HEK293 (cell line): ENCODE measurements at regions not wholly inside any gene's neighbourhood (a gene's known extent, or its start where the extent isn't known, plus 50 kb on each side); places are given as distances from the start of the nearest gene placed in this dataset.

Experiments used
- CTCF ChIA-PET: fragments of 350-600 bp; formaldehyde crosslinking; extraction: SDS; loops from one replicate; lab custom pipeline; 2021; ENCODE audit warnings: antibody characterized with exemption; lab: Yijun Ruan, JAX
- POLR2A ChIA-PET: fragments of 300-600 bp; formaldehyde crosslinking; extraction: SDS; loops from one replicate; lab custom pipeline; 2020; ENCODE audit warnings: antibody characterized with exemption, inconsistent platforms; lab: Yijun Ruan, JAX
- H3K27ac ChIP-seq: fragments of 200-500 bp; sonication (Bioruptor generic); 2 replicates; pipeline ENCODE4 v1.5.1; 2014; ENCODE audit warnings: low read depth, low read length, control low read depth, inconsistent platforms; ENCODE audit errors: extremely low read depth
- H3K36me3 ChIP-seq, 2 experiments: fragments of 200-500 bp in 1 of 2; sonication (Bioruptor generic) in 1 of 2; 1 replicate in 1 of 2; 2 replicates in 1 of 2; pipeline ENCODE4 v1.5.1; 2014 to 2017; ENCODE audit warnings: inconsistent platforms in 2 of 2, low read length in 2 of 2; ENCODE audit not compliant: control insufficient read depth in 2 of 2, insufficient read depth in 1 of 2
- H3K4me1 ChIP-seq: fragments of 200-500 bp; sonication (Bioruptor generic); 2 replicates; pipeline ENCODE4 v1.5.1; 2014; ENCODE audit warnings: mild to moderate bottlenecking, low read length, inconsistent platforms; ENCODE audit not compliant: control insufficient read depth, insufficient read depth
- H3K4me3 ChIP-seq: 2 replicates; pipeline ENCODE4 v1.5.1; 2011; ENCODE audit warnings: low read depth, mild to moderate bottlenecking, control low read depth, low read length, moderate library complexity
- H3K9me3 ChIP-seq: fragments of 200-500 bp; sonication (Bioruptor generic); 2 replicates; pipeline ENCODE4 v1.5.1; 2014; ENCODE audit warnings: low read depth, low read length, inconsistent platforms; ENCODE audit not compliant: control insufficient read depth, insufficient read depth
- GFI1B ChIP-seq: fragments of 450-650 bp; formaldehyde crosslinking; IDR thresholded peaks from 2 replicates; pipeline ENCODE4 v1.5.1; 2016; ENCODE audit warnings: missing biosample characterization, missing genetic modification characterization
- KLF16 ChIP-seq: fragments of 450-650 bp; formaldehyde crosslinking; IDR thresholded peaks from 2 replicates; pipeline ENCODE4 v1.5.1; 2017; ENCODE audit warnings: missing biosample characterization, missing genetic modification characterization
- ZEB2 ChIP-seq: fragments of 450-650 bp; formaldehyde crosslinking; IDR thresholded peaks from 2 replicates; pipeline ENCODE4 v1.5.1; 2016; ENCODE audit warnings: missing biosample characterization, missing genetic modification characterization
- ZFHX2 ChIP-seq: fragments of 450-650 bp; formaldehyde crosslinking; conservative IDR thresholded peaks from 2 replicates; pipeline ENCODE4 v1.5.1; 2016; ENCODE audit warnings: missing biosample characterization, missing genetic modification characterization
- ZFP3 ChIP-seq: fragments of 450-650 bp; formaldehyde crosslinking; IDR thresholded peaks from 2 replicates; pipeline ENCODE4 v1.5.1; 2016; ENCODE audit warnings: low read depth, missing biosample characterization, missing genetic modification characterization
- ZNF121 ChIP-seq: fragments of 450-650 bp; formaldehyde crosslinking; IDR thresholded peaks from 2 replicates; pipeline ENCODE4 v1.5.1; 2016; ENCODE audit warnings: missing biosample characterization, missing genetic modification characterization
- ZNF146 ChIP-seq: fragments of 450-650 bp; formaldehyde crosslinking; IDR thresholded peaks from 2 replicates; pipeline ENCODE4 v1.5.1; 2016; ENCODE audit warnings: missing biosample characterization, missing genetic modification characterization
- ZNF19 ChIP-seq: fragments of 450-650 bp; formaldehyde crosslinking; IDR thresholded peaks from 2 replicates; pipeline ENCODE4; 2016; ENCODE audit warnings: missing biosample characterization, missing genetic modification characterization, low read depth
- ZNF211 ChIP-seq: fragments of 450-650 bp; formaldehyde crosslinking; IDR thresholded peaks from 2 replicates; pipeline ENCODE4 v1.5.1; 2016; ENCODE audit warnings: low read depth, missing biosample characterization, missing genetic modification characterization
- ZNF239 ChIP-seq: fragments of 450-650 bp; formaldehyde crosslinking; IDR thresholded peaks from 2 replicates; pipeline ENCODE4 v1.5.1; 2016; ENCODE audit warnings: missing biosample characterization, missing genetic modification characterization
- ZNF366 ChIP-seq: fragments of 450-650 bp; formaldehyde crosslinking; conservative IDR thresholded peaks from 2 replicates; pipeline ENCODE4 v1.5.1; 2016; ENCODE audit warnings: missing biosample characterization, missing genetic modification characterization
- ZNF501 ChIP-seq: fragments of 450-650 bp; formaldehyde crosslinking; IDR thresholded peaks from 2 replicates; pipeline ENCODE4 v1.5.1; 2016; ENCODE audit warnings: missing biosample characterization, missing genetic modification characterization
- ZNF555 ChIP-seq: fragments of 450-650 bp; formaldehyde crosslinking; conservative IDR thresholded peaks from 2 replicates; pipeline ENCODE4 v1.5.1; 2017; ENCODE audit warnings: missing biosample characterization, mild to moderate bottlenecking, missing genetic modification characterization, inconsistent platforms
- ZNF558 ChIP-seq: fragments of 450-650 bp; formaldehyde crosslinking; IDR thresholded peaks from 2 replicates; pipeline ENCODE4 v1.5.1; 2016; ENCODE audit warnings: missing biosample characterization, missing genetic modification characterization
- ZNF664 ChIP-seq: fragments of 450-650 bp; formaldehyde crosslinking; IDR thresholded peaks from 2 replicates; pipeline ENCODE4 v1.5.1; 2016; ENCODE audit warnings: missing biosample characterization, missing genetic modification characterization
- ZNF670 ChIP-seq: fragments of 450-650 bp; formaldehyde crosslinking; IDR thresholded peaks from 2 replicates; pipeline ENCODE4 v1.5.1; 2016; ENCODE audit warnings: missing biosample characterization, missing genetic modification characterization, low read depth
- ZNF677 ChIP-seq: fragments of 450-650 bp; IDR thresholded peaks from 2 replicates; pipeline ENCODE4 v1.5.0; 2018; ENCODE audit warnings: missing biosample characterization, mild to moderate bottlenecking, missing genetic modification characterization, moderate library complexity
- ZNF776 ChIP-seq: fragments of 450-650 bp; formaldehyde crosslinking; IDR thresholded peaks from 2 replicates; pipeline ENCODE4 v1.5.0; 2017; ENCODE audit warnings: missing biosample characterization, missing genetic modification characterization, borderline replicate concordance
- ZNF792 ChIP-seq: fragments of 450-650 bp; formaldehyde crosslinking; IDR thresholded peaks from 2 replicates; pipeline ENCODE4 v1.5.1; 2016; ENCODE audit warnings: missing biosample characterization, missing genetic modification characterization
- TF ChIP-seq, protein P1 (sequence below): fragments of 450-650 bp; formaldehyde crosslinking; IDR thresholded peaks from 2 replicates; pipeline ENCODE4 v1.5.1; 2016; ENCODE audit warnings: missing biosample characterization, missing genetic modification characterization
- TF ChIP-seq, protein P2 (sequence below): fragments of 450-650 bp; formaldehyde crosslinking; IDR thresholded peaks from 2 replicates; pipeline ENCODE4 v1.5.1; 2016; ENCODE audit warnings: missing biosample characterization, missing genetic modification characterization
- TF ChIP-seq, protein P3 (sequence below): fragments of 450-650 bp; formaldehyde crosslinking; IDR thresholded peaks from 2 replicates; pipeline ENCODE4 v1.5.1; 2016; ENCODE audit warnings: missing biosample characterization, missing genetic modification characterization
- TF ChIP-seq, protein P4 (sequence below): fragments of 450-650 bp; formaldehyde crosslinking; IDR thresholded peaks from 2 replicates; pipeline ENCODE4 v1.5.1; 2016; ENCODE audit warnings: missing biosample characterization, missing genetic modification characterization

DNA sequence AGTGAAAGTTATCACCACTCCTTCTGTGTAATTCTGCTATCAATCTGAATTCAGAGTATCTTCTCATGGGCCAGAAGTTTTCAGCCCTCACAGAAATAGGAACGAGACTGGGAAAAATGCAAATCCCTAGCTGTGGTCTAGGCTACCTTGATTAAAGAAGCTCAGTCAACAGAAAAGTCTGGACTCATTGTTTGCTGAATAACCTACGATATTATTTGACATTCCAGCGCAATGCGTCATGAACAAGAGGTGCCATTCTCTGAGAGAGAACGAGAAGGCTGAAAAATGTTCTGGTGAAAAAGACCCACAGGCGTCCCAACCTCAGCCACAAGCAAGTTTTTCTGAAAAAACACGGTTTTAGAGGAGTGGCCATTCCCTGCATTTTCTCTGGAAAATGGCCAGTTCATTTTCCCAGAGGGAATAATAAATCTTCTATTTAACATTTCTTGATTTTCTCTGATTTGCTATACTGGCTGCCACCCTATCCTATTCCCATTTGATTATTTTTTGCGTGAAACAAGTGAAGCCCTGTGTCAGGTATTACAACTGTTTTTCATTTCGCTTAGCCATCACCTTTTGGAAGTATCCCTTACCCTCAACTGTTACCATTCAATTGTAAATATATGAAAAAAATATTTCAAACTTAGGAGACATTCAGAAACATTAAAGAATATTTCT is 1117.6 kb upstream of the PRKX start (continued):
- TF ChIP-seq ZEB2 (tag by site-specific recombination) = no peak
- TF ChIP-seq, all 188 proteins: peak for 0

DNA sequence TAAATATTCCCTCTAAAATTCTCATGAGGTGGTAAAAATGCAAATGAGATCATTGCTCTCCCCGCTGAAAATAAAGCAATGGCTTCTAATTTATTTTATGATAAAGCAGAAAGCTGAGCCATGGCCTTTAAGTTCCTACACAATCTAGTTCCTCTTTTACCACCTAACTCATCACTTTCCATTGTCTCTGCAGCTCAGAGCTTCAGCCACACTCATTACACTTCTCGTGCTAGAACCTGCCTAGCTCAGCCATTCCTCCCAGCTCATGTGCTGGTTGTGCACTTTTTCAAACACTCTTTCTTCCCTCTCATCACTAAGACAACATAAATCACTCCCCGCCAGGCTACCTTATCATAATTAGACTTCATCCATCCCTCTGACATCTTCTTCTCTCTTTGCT is 1112.1 kb upstream of the PRKX start:
- no peak for TF ChIP-seq ZNF121 (tag by site-specific recombination)
- no peak for TF ChIP-seq ZNF19 (tag by site-specific recombination)
- TF ChIP-seq, all 188 proteins: peak for 0
- H3K9me3 ChIP-seq = no peaks in the 10 kb centered on the region
- CTCF ChIA-PET = no interaction called here
- H3K4me1 ChIP-seq = no peaks in the 10 kb centered on the region
- H3K36me3 ChIP-seq = no peaks in the 10 kb centered on the region
- no peak overlapping the region for H3K27ac ChIP-seq
- no peak overlapping the region for H3K4me3 ChIP-seq
- POLR2A ChIA-PET = no interaction called here

DNA sequence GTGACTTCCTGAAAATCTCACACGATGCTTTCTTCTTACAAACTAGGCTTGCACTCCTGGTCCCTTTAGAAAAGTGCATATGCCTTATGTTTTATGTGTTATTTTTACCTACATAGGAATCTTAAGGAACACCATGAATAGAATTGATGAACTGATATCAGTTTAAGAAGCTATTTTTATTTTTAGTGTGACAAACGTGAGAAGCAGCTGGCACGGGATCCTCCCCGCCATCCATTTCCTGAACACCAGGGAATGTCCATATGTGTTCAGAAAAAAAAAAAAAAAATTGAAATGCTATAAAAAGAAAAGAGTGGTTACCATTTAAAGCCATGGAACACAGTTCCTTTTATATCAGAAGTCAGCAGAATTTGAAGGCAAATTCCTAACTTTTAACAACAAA is 1096.1 kb upstream of the PRKX start:
- ChIA-PET CTCF (no interaction called here), POLR2A (no interaction called here)
- Histone ChIP-seq H3K36me3 (no peaks in the 10 kb centered on the region), H3K4me3 (no peak overlapping the region)
- no peak for TF ChIP-seq ZNF792 (tag by site-specific recombination)
- TF ChIP-seq ZNF677 (tag by site-specific recombination) = no peak
- TF ChIP-seq KLF16 (tag by site-specific recombination) = no peak
- TF ChIP-seq ZNF501 (tag by site-specific recombination) = no peak
- no peak for TF ChIP-seq ZNF146
- no peak for TF ChIP-seq ZNF670 (tag by site-specific recombination)
- TF ChIP-seq ZNF664 (tag by site-specific recombination) = no peak
- no peak for TF ChIP-seq ZEB2 (tag by site-specific recombination)
- TF ChIP-seq GFI1B (tag by site-specific recombination) = no peak
- no peak for TF ChIP-seq ZNF776
- TF ChIP-seq, protein P1, sequence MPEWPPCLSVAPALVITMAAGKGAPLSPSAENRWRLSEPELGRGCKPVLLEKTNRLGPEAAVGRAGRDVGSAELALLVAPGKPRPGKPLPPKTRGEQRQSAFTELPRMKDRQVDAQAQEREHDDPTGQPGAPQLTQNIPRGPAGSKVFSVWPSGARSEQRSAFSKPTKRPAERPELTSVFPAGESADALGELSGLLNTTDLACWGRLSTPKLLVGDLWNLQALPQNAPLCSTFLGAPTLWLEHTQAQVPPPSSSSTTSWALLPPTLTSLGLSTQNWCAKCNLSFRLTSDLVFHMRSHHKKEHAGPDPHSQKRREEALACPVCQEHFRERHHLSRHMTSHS = no peak
- TF ChIP-seq, all 188 proteins: peak for 0
- no peaks in the 10 kb centered on the region for H3K4me1 ChIP-seq
- no peak overlapping the region for H3K27ac ChIP-seq
- no peaks in the 10 kb centered on the region for H3K9me3 ChIP-seq

DNA sequence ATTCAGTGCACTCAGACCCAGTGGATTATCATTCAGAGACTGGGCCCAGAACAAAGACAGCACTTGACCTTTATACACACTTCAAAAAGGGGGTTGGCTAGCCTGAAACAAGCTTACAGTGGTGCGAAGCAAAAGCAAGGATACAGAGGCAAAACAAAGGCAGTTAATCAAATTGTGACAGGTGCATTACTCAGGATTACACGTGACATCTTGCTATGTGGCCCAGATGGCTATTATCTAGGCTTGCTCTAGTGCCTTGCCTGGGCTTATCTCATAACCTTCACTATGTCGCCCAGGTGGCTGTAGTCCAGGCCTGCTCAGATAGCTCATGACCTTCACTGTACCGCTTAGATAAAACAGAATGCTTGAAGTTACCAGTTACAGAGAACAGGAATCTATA is 1092.1 kb upstream of the PRKX start:
- Histone ChIP-seq H3K4me3 (no peak overlapping the region), H3K9me3 (no peaks in the 10 kb centered on the region), H3K36me3 (no peaks in the 10 kb centered on the region), H3K4me1 (no peaks in the 10 kb centered on the region), H3K27ac (no peak overlapping the region)
- CTCF ChIA-PET = no interaction called here
- POLR2A ChIA-PET = no interaction called here
- no peak for TF ChIP-seq ZNF366 (tag by site-specific recombination)
- TF ChIP-seq, protein P2, sequence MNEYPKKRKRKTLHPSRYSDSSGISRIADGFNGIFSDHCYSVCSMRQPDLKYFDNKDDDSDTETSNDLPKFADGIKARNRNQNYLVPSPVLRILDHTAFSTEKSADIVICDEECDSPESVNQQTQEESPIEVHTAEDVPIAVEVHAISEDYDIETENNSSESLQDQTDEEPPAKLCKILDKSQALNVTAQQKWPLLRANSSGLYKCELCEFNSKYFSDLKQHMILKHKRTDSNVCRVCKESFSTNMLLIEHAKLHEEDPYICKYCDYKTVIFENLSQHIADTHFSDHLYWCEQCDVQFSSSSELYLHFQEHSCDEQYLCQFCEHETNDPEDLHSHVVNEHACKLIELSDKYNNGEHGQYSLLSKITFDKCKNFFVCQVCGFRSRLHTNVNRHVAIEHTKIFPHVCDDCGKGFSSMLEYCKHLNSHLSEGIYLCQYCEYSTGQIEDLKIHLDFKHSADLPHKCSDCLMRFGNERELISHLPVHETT (tag by site-specific recombination) = no peak
- no peak for TF ChIP-seq ZNF555
- no peak for TF ChIP-seq GFI1B (tag by site-specific recombination)
- TF ChIP-seq, protein P3, sequence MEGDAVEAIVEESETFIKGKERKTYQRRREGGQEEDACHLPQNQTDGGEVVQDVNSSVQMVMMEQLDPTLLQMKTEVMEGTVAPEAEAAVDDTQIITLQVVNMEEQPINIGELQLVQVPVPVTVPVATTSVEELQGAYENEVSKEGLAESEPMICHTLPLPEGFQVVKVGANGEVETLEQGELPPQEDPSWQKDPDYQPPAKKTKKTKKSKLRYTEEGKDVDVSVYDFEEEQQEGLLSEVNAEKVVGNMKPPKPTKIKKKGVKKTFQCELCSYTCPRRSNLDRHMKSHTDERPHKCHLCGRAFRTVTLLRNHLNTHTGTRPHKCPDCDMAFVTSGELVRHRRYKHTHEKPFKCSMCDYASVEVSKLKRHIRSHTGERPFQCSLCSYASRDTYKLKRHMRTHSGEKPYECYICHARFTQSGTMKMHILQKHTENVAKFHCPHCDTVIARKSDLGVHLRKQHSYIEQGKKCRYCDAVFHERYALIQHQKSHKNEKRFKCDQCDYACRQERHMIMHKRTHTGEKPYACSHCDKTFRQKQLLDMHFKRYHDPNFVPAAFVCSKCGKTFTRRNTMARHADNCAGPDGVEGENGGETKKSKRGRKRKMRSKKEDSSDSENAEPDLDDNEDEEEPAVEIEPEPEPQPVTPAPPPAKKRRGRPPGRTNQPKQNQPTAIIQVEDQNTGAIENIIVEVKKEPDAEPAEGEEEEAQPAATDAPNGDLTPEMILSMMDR (tag by site-specific recombination) = no peak
- TF ChIP-seq ZNF239 = no peak
- no peak for TF ChIP-seq ZFHX2 (tag by site-specific recombination)
- no peak for TF ChIP-seq ZNF211 (tag by site-specific recombination)
- no peak for TF ChIP-seq ZFP3 (tag by site-specific recombination)
- TF ChIP-seq, protein P4, sequence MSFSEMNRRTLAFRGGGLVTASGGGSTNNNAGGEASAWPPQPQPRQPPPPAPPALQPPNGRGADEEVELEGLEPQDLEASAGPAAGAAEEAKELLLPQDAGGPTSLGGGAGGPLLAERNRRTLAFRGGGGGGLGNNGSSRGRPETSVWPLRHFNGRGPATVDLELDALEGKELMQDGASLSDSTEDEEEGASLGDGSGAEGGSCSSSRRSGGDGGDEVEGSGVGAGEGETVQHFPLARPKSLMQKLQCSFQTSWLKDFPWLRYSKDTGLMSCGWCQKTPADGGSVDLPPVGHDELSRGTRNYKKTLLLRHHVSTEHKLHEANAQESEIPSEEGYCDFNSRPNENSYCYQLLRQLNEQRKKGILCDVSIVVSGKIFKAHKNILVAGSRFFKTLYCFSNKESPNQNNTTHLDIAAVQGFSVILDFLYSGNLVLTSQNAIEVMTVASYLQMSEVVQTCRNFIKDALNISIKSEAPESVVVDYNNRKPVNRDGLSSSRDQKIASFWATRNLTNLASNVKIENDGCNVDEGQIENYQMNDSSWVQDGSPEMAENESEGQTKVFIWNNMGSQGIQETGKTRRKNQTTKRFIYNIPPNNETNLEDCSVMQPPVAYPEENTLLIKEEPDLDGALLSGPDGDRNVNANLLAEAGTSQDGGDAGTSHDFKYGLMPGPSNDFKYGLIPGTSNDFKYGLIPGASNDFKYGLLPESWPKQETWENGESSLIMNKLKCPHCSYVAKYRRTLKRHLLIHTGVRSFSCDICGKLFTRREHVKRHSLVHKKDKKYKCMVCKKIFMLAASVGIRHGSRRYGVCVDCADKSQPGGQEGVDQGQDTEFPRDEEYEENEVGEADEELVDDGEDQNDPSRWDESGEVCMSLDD = no peak
- no peak for TF ChIP-seq ZNF558 (tag by site-specific recombination)
